A673 (cell line): ENCODE measurements at regions not wholly inside any gene's neighbourhood (a gene's known extent, or its start where the extent isn't known, plus 50 kb on each side); places are given as distances from the start of the nearest gene placed in this dataset.

ENCODE experiments used
- BruUV-seq: library from RNA; stranded (reverse); fragments of 400-500 nt; replicated peaks from 2 replicates; lab custom pipeline; 2021; lab: Mats Ljungman, UMichigan
- CTCF ChIA-PET: fragments of 300-600 bp; sonication (Branson Sonifier 250); formaldehyde crosslinking; loops from one replicate; lab custom pipeline; 2022; ENCODE audit warnings: antibody characterized with exemption; lab: Charles Lee
- POLR2A ChIA-PET: fragments of 300-600 bp; sonication (Branson Sonifier 250); formaldehyde crosslinking; loops from one replicate; lab custom pipeline; 2022; ENCODE audit warnings: antibody characterized with exemption; ENCODE audit not compliant: low non-redundant PET; lab: Charles Lee
- DNase-seq: peaks from one replicate; pipeline ENCODE4 v3.0.0-alpha.2; 2015; ENCODE audit warnings: low spot score
- H3K27ac ChIP-seq: fragments of 200-600 bp; sonication (generic); 2 replicates; pipeline ENCODE4 v1.5.1; 2016; ENCODE audit warnings: mixed run types, low read depth, mild to moderate bottlenecking, mixed read lengths, antibody characterized with exemption, low read length; ENCODE audit not compliant: poor library complexity, severe bottlenecking
- H3K27me3 ChIP-seq: fragments of 200-600 bp; sonication (generic); replicated peaks from 2 replicates; pipeline ENCODE4 v1.6.1; 2017; ENCODE audit warnings: mixed run types, low read depth, mild to moderate bottlenecking, mixed read lengths, antibody characterized with exemption, low read length; ENCODE audit not compliant: insufficient read depth, poor library complexity
- H3K36me3 ChIP-seq: fragments of 200-600 bp; sonication (generic); 2 replicates; pipeline ENCODE4 v1.6.1; 2016; ENCODE audit warnings: mixed run types, mild to moderate bottlenecking, mixed read lengths, antibody characterized with exemption, low read length; ENCODE audit not compliant: insufficient read depth, poor library complexity, severe bottlenecking
- H3K4me1 ChIP-seq: fragments of 200-600 bp; sonication (generic); 2 replicates; pipeline ENCODE4 v1.6.1; 2017; ENCODE audit warnings: mixed run types, mild to moderate bottlenecking, mixed read lengths, antibody characterized with exemption, low read length; ENCODE audit not compliant: insufficient read depth, poor library complexity, severe bottlenecking
- H3K4me3 ChIP-seq: fragments of 200-600 bp; sonication (generic); 2 replicates; pipeline ENCODE4 v1.5.1; 2016; ENCODE audit warnings: low read depth, mixed run types, mild to moderate bottlenecking, mixed read lengths, low read length; ENCODE audit not compliant: poor library complexity, severe bottlenecking
- H3K9me3 ChIP-seq: fragments of 200-600 bp; sonication (generic); 2 replicates; pipeline ENCODE4 v1.6.1; 2016; ENCODE audit warnings: mixed run types, low read depth, mild to moderate bottlenecking, mixed read lengths, antibody characterized with exemption, low read length; ENCODE audit not compliant: poor library complexity, severe bottlenecking
- EZH2 ChIP-seq: fragments of 200-600 bp; sonication (generic); IDR thresholded peaks from 2 replicates; pipeline ENCODE4 v1.6.1; 2017; ENCODE audit warnings: borderline replicate concordance, low read depth, mild to moderate bottlenecking, mixed read lengths, antibody characterized with exemption, low read length; ENCODE audit not compliant: poor library complexity, severe bottlenecking
- intact Hi-C: fragments of 100-400 bp; cut with micrococcal nuclease; formaldehyde crosslinking; loops from one replicate; pipeline ENCODE4 v1.10.0; 2022; ENCODE audit not compliant: unreplicated experiment
- TF ChIP-seq, protein P1 (sequence below): fragments of 300-800, 200-600 bp; sonication (generic); conservative IDR thresholded peaks from 2 replicates; pipeline ENCODE4 v1.5.1; 2017; ENCODE audit warnings: low read depth, mild to moderate bottlenecking, antibody characterized with exemption, low read length, moderate library complexity, mixed read lengths

DNA sequence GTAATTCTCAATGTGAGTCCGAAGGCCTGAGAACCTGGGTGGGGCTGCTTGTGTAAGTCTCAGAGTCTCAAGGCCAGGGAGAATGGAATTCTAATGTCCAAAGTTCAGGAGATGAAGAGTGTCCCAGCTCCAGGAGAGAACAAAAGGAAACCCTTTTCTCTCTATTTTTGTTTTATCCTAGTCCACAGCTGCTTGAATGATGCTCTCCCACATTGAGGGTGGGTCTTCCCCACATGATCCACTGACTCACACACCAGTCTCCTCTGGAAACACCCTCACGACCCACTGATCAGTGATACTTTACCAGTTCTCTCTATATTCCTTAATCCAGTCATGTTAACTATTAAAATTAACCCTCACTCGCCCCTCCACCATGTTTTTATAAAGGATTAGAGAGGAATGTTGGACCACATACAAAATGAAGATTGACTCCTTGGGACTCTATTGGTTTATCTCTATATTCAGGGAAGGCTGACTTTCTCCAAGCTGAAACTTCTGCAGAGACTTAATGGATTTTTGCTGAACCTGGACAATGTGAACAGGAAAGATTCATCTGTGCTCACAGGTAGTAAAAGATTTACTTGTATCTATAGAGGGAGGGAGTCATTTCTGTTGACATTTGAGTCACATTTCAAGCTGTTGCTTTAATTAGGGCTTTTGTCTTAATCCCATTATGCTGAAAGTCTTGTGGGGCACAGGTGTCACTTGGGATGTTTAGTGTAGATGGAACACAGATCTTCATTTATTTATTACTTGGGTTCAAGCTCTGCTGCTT, 1061.0 kb upstream of the TMEM132C start:
- H3K9me3 ChIP-seq: peaks cover 2% of the 10 kb centered on the region
- H3K27ac ChIP-seq: no peak overlapping the region
- intact Hi-C loops: no loop called here
- H3K4me3 ChIP-seq: no peak overlapping the region
- no peaks in the 10 kb centered on the region for H3K36me3 ChIP-seq
- no peak for DNase-seq
- no TSS peak for BruUV-seq
- ChIA-PET POLR2A (no interaction called here), CTCF (no interaction called here)
- no peaks in the 10 kb centered on the region for H3K27me3 ChIP-seq
- TF ChIP-seq, protein P1, sequence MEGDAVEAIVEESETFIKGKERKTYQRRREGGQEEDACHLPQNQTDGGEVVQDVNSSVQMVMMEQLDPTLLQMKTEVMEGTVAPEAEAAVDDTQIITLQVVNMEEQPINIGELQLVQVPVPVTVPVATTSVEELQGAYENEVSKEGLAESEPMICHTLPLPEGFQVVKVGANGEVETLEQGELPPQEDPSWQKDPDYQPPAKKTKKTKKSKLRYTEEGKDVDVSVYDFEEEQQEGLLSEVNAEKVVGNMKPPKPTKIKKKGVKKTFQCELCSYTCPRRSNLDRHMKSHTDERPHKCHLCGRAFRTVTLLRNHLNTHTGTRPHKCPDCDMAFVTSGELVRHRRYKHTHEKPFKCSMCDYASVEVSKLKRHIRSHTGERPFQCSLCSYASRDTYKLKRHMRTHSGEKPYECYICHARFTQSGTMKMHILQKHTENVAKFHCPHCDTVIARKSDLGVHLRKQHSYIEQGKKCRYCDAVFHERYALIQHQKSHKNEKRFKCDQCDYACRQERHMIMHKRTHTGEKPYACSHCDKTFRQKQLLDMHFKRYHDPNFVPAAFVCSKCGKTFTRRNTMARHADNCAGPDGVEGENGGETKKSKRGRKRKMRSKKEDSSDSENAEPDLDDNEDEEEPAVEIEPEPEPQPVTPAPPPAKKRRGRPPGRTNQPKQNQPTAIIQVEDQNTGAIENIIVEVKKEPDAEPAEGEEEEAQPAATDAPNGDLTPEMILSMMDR: no peak
- no peak for TF ChIP-seq EZH2
- no peaks in the 10 kb centered on the region for H3K4me1 ChIP-seq

DNA sequence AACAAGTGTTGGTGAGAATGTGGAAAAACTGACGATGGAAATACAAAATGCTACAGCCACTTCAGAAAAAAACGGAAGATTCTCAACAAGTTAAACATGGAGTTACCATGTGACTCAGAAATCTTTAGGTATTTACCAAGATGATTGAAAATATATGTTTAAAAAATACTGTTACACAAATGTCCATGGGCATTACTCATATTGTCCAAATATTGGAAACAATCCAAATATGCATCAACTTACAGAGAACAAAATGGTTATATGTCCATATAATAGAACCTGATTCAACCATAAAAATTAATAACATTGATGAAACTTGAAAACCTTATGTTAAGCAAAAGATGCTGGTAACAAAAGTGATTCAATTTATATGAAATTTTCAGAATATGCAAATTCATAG, 1057.7 kb upstream of the TMEM132C start:
- no TSS peak for BruUV-seq
- TF ChIP-seq, protein P1: no peak
- no peak for TF ChIP-seq EZH2

DNA sequence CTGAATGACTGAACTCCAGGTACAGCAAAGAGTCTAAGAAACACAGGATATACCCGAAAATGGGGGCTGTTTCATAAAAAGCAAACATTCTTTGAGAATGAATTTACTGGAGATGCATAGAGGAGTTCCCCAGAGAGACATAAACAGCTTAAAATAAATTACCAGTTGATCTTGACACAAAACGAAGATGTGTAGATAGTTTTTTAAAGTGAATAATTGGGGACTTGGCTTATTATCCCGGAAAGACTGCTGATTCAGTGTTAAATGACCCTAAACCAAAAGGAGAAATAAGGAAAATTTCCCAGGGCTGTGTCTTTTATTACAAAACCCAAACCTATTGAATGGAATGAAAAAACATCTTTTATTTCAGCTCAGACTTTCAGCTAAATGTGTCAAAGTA, 1052.8 kb upstream of the TMEM132C start:
- no TSS peak for BruUV-seq
- peak; percentile 93 for DNase-seq
- intact Hi-C loops: no loop called here
- H3K4me3 ChIP-seq: no peak overlapping the region
- ChIA-PET CTCF (no interaction called here), POLR2A (no interaction called here)
- peaks cover 23% of the 10 kb centered on the region for H3K4me1 ChIP-seq
- no peak for TF ChIP-seq EZH2
- TF ChIP-seq, protein P1: no peak
- H3K36me3 ChIP-seq: no peaks in the 10 kb centered on the region
- H3K9me3 ChIP-seq: peaks cover 10% of the 10 kb centered on the region
- no peaks in the 10 kb centered on the region for H3K27me3 ChIP-seq
- H3K27ac ChIP-seq: peak overlapping the region; percentile 38

More for the DNA sequence above, 1057.7 kb upstream of the TMEM132C start:
- Histone ChIP-seq H3K4me3 (no peak overlapping the region), H3K36me3 (no peaks in the 10 kb centered on the region), H3K4me1 (peaks cover 10% of the 10 kb centered on the region), H3K9me3 (peaks cover 10% of the 10 kb centered on the region), H3K27ac (no peak overlapping the region), H3K27me3 (no peaks in the 10 kb centered on the region)
- intact Hi-C loops: no loop called here
- ChIA-PET POLR2A (no interaction called here), CTCF (no interaction called here)
- no peak for DNase-seq
